ENCODE measurements at regions not wholly inside any gene's neighbourhood (a gene's known extent, or its start where the extent isn't known, plus 50 kb on each side); places are given as distances from the start of the nearest gene placed in this dataset.

GRCh38 chr10:83582407-83583095 lies 556.8 kb upstream of the GHITM start:
- DNase-seq (ENCODE audit: low read depth), result no peak

GRCh38 chr10:83585686-83586085 lies 553.6 kb upstream of the GHITM start:
- DNase-seq (ENCODE audit: low read depth), result no peak

- no peak for DNase-seq (ENCODE audit: low read depth)
Measured at GRCh38 chr10:83592337-83592935, 546.9 kb upstream of the GHITM start.

GRCh38 chr10:83603708-83604107 lies 535.6 kb upstream of the GHITM start:
- no peak for DNase-seq (ENCODE audit: low read depth)

GRCh38 chr10:83605783-83606630 lies 533.3 kb upstream of the GHITM start:
- DNase-seq (ENCODE audit: low read depth), result no peak

- DNase-seq (ENCODE audit: low read depth), result no peak
Measured at GRCh38 chr10:83607959-83608745, 531.2 kb upstream of the GHITM start.

- no peak for DNase-seq (ENCODE audit: low read depth)
Measured at GRCh38 chr10:83612050-83612449, 527.3 kb upstream of the GHITM start.

GRCh38 chr10:83612746-83613145 lies 526.6 kb upstream of the GHITM start:
- DNase-seq (ENCODE audit: low read depth), result no peak

- DNase-seq (ENCODE audit: low read depth), result no peak
Measured at GRCh38 chr10:83617172-83617571, 522.1 kb upstream of the GHITM start.

GRCh38 chr10:83617692-83618545 lies 521.4 kb upstream of the GHITM start:
- DNase-seq (ENCODE audit: low read depth), result no peak

GRCh38 chr10:83625831-83626360 lies 513.4 kb upstream of the GHITM start:
- no peak for DNase-seq (ENCODE audit: low read depth)

- no peak for DNase-seq (ENCODE audit: low read depth)
Measured at GRCh38 chr10:83632701-83633100, 506.6 kb upstream of the GHITM start.

- no peak for DNase-seq (ENCODE audit: low read depth)
Measured at GRCh38 chr10:83633547-83633946, 505.8 kb upstream of the GHITM start.

GRCh38 chr10:83636826-83637225 lies 502.5 kb upstream of the GHITM start:
- DNase-seq (ENCODE audit: low read depth), result no peak

- no peak for DNase-seq (ENCODE audit: low read depth)
Measured at GRCh38 chr10:83647526-83647925, 491.8 kb upstream of the GHITM start.

- no peak for DNase-seq (ENCODE audit: low read depth)
Measured at GRCh38 chr10:83648201-83648600, 491.1 kb upstream of the GHITM start.

- DNase-seq (ENCODE audit: low read depth), result no peak
Measured at GRCh38 chr10:83649471-83649870, 489.8 kb upstream of the GHITM start.

GRCh38 chr10:83654689-83655088 lies 484.6 kb upstream of the GHITM start:
- no peak for DNase-seq (ENCODE audit: low read depth)

- no peak for DNase-seq (ENCODE audit: low read depth)
Measured at GRCh38 chr10:83656924-83657323, 482.4 kb upstream of the GHITM start.

- DNase-seq (ENCODE audit: low read depth), result no peak
Measured at GRCh38 chr10:83657487-83657886, 481.8 kb upstream of the GHITM start.

GRCh38 chr10:83663918-83664317 lies 475.4 kb upstream of the GHITM start:
- no peak for DNase-seq (ENCODE audit: low read depth)

Data from stimulated activated CD8-positive, alpha-beta memory T cell treated with anti-CD3 and anti-CD28 coated beads, Interleukin-4, amount 100 ng/mL, for 24 hours (primary cell).